GM21737 (cell line): ENCODE measurements at regions not wholly inside any gene's neighbourhood (a gene's known extent, or its start where the extent isn't known, plus 50 kb on each side); places are given as distances from the start of the nearest gene placed in this dataset.

Source experiments
- ATAC-seq: cut with Tn5 transposase; IDR thresholded peaks from one replicate; pipeline ENCODE4 v1.9.1; 2021; ENCODE audit warnings: mild to moderate bottlenecking, moderate library complexity; ENCODE audit not compliant: unreplicated experiment

DNA sequence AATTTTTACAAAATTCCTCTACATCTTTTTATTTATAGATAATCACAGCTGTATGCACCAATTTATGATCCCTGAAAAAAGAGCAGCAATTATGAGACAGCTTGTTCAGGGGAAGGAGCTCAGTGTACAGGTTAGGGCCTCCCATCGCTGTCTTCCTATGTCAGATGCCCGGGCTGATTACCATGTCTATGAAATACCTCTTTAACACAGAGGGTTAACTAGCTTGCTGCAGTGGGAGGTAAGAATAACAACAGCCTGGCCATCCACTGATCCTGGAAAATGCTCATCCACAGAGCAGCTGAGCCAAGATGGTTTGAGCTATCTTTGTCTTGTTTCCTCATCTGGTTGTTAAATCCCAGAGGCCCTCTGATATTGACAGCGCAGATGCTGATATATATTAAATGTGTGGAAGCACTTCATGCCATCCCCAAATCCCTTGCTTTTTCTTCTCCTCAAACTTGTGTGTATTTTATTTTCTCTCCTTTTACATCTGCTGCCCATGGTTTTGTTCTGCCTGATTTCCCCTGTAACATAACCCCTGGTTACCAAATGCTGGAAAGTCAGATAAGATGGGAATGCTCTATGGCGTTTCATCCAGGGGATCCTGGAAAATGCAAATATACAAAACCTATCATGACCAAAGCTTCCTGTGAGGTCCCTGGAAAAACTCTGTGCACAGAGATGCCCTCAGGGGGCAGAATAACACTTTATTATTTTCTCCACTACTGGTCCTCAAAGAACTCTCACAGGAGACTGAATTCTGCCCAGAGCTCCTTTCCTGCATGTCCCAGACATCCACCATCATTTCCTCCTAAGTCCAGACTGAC is 85.8 kb upstream of the PUDP start:
- ATAC-seq, result no peak

DNA sequence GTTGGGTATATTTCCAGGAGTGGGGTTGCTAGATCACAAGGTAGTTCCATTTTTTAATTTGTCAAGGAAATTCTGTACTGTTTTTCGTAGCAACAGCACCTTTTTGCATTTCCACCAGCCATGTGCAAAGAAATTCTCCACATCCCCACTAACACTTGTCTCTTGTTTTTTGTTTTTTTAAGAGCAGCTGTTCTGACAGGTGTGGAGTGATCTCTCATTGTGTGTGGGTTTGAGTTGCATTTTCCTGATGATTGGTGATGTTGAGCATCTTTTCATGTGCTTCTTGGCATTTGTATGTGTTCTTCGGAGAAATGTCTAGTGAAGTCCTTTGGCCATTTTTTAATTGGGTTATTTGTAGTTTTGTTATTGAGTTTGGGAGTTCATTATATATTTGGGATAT is 80.3 kb upstream of the PUDP start:
- ATAC-seq, result no peak

DNA sequence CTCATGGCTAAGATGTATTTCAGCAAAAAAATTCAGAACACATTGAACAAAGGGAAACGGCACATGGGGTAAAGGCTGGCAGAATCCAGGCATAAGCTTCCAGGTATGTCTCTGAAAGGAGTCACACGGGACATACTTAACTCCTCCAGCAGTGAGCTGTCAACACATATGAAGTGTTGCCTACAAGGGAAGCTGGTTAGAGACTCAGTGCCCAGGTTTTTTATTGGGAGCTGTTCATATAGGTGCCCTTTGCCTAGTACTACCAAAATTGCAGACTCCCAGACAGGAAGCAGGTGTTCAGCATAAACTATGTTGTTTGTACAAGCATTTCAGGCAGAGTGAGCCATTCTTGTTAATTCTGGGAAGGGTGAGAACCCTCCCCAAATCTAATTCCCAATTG is 77.4 kb upstream of the PUDP start:
- ATAC-seq, result no peak

DNA sequence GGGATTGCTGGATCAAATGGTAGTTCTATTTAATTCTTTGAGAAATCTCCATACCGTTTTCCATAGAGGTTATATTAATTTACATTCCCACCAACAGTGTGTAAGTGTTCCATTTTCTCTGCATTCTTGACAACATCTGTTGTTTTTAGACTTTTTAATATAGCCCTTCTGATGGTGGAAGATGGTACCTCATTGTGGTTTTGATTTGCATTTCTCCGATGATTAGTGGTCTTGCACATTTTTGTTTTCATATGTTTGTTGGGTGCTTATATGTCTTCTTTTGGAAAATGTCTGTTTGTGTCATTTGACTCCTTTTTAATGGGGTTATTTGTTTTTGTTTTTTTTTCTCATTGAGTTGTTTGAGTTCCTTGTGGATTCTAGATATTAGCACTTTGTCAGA is 75.3 kb upstream of the PUDP start:
- no peak for ATAC-seq

DNA sequence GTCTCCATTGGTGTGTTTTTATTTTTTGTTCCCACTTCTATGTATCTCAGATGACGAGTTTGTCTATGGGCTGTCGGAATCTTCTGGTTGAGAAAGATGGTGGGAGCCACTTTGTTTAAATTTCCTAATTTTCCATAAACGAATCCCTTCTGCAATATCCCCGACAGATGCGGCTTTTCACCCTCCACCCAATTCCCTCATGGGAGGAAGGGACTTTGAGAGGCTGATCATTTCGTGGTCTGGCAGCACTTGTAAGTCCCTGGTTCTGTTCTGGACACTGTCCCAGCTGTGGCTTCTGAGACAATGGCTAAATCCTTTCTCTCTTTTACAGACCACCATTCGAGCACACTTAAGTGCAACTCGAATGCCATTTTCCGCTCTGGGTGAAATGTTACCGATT is 72.2 kb upstream of the PUDP start:
- ATAC-seq, result no peak

DNA sequence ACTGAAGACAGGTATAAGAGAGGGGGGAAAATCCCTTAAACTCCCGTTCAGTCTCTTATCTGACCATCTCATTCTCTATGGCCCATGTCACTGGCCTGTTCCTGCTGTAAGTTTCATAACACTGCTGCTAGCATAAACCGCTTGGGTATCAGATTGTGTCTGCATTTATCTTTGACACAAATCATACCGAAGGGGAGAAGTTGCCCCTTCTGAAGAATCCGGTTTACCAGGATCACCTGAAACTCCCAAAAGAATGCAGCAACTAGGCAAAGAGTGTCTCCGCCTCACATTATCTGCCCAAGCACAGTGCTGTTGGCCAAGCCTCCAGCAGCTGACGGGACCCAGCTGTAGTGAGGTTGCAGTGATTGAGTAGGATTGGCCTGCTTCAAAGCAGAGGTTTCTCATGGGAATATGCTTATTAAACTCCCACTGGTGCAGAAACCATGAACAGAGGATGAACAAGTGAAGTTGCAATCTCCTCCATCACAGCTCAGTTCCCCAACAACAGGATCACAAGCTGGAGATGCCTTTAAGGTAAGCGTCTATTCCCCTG is 71.3 kb upstream of the PUDP start:
- ATAC-seq, result no peak

DNA sequence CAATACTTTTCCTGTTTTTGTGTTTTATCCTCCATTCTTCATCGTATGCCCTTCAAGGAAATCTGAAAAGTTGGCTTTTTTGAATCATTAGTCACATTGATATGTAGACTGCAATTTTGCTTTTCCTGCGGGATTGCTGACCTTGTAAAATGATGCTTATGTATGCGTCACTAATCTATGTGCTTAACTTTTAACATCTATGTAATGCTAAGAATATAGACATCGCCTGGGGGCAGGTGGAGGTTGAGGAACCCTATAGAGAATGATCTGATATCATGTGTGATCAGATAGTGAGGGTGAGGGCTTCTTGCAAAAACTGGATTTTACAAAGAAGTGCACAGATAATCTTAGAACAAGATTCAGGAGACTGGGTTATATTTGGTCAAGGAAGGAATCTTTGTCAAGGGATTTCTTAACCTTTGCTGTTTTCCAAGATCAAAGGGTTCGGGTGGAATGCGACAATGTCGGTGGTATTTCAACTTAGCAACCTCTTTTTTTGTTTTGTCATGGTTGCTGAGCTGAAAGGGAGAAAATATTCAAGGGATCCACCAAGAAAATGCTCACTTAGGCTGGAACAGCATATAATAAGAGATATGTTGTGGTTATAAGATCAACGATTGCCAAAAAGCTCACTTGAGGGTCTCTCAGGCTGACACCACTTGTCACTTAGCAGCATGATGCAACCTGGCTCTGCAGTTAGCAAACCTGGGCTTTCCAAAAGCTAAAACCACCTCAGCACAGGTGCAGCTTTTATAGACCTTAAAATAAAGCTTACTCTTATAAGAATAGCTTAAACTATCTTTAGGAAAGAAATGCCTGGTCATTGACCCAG is 70.6 kb upstream of the PUDP start:
- ATAC-seq, result no peak

DNA sequence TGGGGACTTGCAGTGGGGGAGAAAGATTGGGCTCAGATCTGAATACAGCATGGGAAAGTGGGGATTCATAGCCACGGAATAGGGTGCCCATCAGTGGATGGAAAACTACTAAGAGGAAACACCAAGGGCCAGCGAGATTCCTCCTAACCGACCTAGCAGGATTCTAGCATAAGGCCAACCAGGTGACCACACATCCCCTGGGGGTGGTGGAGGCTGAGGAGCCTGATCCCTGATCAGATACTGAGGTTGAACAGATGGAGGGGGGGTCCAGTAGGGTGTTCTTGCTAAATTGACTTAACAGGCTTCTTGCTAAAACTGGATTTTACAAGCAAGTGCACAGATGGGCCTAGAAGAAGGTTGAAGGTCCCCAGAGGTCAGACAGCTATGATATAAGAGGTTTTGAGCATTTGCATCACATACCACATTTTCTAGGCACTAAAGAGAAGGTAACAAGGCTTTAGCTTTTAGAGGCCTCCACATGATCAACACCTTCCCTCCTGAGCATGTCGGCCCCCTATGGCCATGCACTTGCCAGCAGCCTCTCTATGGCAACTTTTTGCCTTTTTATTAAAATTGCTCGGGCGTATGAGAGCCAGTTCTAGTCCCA is 69.1 kb upstream of the PUDP start:
- no peak for ATAC-seq

DNA sequence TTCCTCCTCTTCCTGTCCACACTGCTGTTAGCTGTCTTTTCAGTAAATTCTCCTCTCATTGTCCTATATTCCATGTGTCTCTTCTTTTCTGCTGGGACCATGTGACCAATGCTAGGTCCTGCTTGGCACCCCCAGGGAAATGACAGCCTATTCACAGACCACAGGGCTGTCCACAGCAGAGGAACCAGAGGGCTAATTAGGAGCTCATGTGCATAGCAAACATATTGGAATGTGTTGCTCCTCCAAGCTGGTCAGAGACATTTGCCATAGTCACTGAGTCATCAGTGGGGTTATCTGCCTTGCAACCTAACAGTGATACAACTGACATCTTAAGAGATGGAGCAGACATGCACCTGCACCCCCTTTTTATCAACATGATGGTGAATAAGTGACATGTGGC is 67.9 kb upstream of the PUDP start:
- no peak for ATAC-seq

DNA sequence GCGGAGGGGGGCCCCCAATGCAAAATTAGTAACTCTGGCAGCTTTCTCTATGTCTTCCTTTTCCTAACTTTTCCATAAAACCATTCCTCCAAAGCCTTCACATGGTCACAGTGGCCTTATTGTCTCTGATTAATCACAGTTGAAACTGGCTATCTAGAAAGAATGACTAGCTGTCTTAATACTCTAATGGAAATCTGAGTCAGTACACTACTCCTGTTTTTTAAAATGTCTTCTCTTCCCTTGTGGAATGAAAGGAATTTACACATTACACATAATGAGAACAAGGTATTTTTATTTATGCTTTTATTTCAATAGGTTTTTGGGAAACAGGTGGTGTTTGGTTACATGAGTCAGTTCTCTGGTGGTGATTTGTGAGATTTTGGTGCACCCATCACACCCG is 66.3 kb upstream of the PUDP start:
- ATAC-seq, result no peak

DNA sequence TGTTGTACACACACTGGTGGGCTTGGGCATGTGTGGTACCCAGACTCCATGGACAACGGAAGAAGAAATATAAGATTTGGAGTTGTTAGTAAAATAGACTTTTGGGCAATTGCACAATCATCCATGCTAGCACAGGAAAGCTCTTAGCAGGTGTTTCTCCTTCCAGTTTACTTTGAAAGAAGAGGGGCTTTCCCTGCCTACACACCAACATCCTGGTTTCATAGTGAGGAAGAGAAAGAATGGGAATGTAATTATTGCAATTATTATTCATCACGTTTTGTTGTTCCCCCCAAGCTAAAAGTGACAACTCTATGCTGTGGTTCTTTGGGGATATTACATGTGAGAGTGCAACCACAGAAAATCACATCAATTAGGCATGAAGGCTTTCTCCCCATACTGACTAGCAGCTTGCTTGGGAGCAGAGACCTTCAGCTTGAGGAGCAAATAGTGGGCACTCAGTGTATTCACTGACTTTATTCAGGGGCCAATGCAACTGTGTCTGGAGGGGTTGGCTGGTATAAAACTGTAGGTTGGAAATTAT is 57.2 kb upstream of the PUDP start:
- ATAC-seq, result no peak

DNA sequence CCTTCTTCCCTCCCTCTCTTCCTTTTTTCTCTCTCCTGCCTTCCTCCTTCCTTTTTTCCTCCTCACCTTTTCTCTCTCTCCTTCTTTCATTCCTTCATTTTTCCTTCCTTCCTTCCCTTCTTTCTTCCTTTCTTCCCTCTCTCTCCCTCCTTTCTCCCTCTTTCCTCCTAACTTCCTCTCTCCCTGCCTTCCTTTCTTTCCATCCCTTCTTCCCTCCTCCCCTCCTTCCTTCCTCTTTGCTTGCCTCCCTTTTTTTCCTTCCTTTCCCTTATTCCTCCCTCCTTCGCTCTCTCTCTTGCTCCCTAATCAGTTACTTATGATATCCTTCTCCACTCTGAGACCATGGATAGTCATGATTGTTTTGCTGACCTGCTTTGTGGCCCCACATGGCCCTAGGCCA is 56.7 kb upstream of the PUDP start:
- no peak for ATAC-seq

DNA sequence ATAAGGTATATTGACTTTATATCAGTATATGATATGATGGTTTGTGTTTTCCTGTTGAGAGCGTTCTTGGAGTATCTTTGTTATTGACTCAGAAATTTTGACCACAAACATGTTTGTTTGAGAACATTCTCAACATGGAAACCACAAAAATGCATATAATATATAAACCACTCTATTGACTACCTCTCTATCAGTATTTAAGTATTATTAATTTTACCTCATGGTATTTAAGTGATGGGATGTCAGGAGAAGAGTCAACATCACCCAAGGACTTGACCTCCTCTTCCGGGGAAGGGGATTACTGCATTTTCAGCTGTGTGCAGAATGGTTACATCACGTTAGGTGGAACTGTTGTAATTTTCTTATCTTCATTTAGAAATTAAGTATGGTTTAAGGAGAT is 54.3 kb upstream of the PUDP start:
- ATAC-seq, result no peak

DNA sequence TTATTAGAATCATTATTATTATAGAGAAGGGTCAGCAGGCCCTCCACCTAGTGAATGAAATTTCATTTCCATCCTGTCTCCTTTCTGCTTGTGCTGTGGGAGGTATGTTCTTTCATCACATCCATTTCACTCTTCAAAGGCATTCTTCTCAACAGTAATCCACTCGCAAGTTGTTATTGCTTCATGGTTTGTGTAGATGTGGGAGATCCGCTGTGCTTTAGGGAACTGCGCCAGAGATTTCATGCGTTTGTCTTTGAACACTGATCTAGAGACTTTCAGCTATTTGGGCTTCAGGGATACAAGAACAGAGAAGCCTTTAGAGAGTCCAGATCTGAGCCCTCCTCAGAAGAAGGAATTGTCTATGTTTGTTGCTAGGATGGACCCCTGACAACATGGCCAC is 53.5 kb upstream of the PUDP start:
- ATAC-seq, result no peak

DNA sequence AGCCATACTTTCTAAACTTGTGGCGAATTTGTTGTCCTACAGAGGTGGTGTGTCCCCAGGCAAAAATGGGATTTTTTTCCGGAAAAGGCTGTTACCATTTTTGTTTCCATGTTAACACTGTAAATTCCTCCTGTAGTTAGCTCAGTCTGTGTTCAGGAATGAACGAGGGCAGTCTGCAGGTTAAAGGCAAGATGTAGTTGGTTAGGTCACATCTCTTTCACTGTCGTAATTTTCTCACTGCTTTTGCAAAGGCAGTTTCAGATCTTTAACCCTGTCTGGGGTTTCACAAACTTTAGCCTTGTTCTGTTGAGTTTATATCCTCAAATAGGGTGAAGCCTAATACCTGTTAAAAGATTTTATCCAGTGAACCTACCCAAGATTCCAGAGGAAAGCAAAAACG is 50.5 kb upstream of the PUDP start:
- ATAC-seq, result no peak
